Left lung (tissue), 4 donors: ENCODE measurements at regions not wholly inside any gene's neighbourhood (a gene's known extent, or its start where the extent isn't known, plus 50 kb on each side); places are given as distances from the start of the nearest gene placed in this dataset.
A peak's percentile ranks its signal among the peaks of the same experiment; 100 is the strongest.
"Not testable (repeated sequence)": the region's sequence is repeated elsewhere in the genome, so short reads cannot be mapped to it uniquely, and the experiment has no call there.

Experiments used
- ATAC-seq: fragments of 200-7000 bp; cut with Tn5 transposase; one replicate; pipeline ENCODE4 v1.9.1; 2020; ENCODE audit warnings: moderate library complexity
- DNase-seq, 4 donors: peaks; one replicate each; pipeline ENCODE4 v3.0.0-alpha.2; 2013 to 2020
- H3K27ac ChIP-seq, 2 donors: fragments of 200-600 bp; sonication (generic) in 1 of 2; one replicate each; pipeline versions ENCODE4 v1.5.0 to v1.8.0; 2020 to 2021
- H3K27me3 ChIP-seq, 2 donors: fragments of 200-600 bp; sonication (generic) in 1 of 2; one replicate each; pipeline versions ENCODE4 v1.5.0 to v1.8.0; 2020 to 2021
- H3K36me3 ChIP-seq, 2 donors: fragments of 200-600 bp; sonication (generic) in 1 of 2; one replicate each; pipeline versions ENCODE4 v1.5.0 to v1.8.0; 2020 to 2021
- H3K4me1 ChIP-seq, 2 donors: fragments of 200-600 bp; one replicate each; pipeline ENCODE4 v1.8.0; 2021
- H3K4me3 ChIP-seq, 2 donors: fragments of 200-600 bp; sonication (generic) in 1 of 2; one replicate each; pipeline versions ENCODE4 v1.5.0 to v1.8.0; 2020 to 2021; ENCODE audit warnings: mild to moderate bottlenecking in 1 of 2
- H3K9me3 ChIP-seq, 2 donors: fragments of 200-600 bp; sonication (generic) in 1 of 2; one replicate each; pipeline versions ENCODE4 v1.5.0 to v1.8.0; 2020 to 2021
- intact Hi-C, 2 donors: fragments of 100-400 bp; cut with DNase I; formaldehyde crosslinking; loops; one replicate each; pipeline versions ENCODE4 v1.11.2 to v1.14.2; 2022
- TF ChIP-seq, protein P1 (sequence below), 2 donors: fragments of 200-600 bp; sonication (generic) in 1 of 2; IDR thresholded peaks; one replicate each; pipeline versions ENCODE4 v1.5.0 to v1.8.0; 2021; ENCODE audit warnings: antibody characterized with exemption in 2 of 2
- donor health status: DM: no; HTN: yes; CAD: no.
- donor health status: DM: no; HTN: no; CAD: no.

DNA sequence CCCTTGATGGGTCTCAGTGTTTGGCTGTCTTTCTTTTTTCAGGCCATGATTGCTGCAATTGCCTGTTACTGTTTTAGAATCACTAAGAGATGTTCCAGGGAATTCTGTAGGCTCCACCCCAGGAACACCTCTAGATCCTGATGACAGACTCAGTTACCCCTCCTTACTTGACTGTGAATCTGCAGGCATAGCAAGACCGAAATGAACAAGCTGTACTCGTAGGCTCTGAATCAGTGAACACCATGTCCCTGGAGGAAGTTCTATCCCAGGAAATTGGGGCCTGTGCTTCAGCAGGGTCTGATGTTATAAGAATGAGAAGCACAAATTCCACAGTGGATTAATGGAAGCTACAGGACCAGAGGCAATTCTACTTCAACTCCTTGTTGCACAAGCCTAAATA is 148.6 kb downstream of the COPS8 start:
- DNase-seq (no peak), ATAC-seq (no peak)
- intact Hi-C loops = no loop called here
- Histone ChIP-seq H3K9me3 (no peaks in the 10 kb centered on the region), H3K4me1 (no peaks in the 10 kb centered on the region), H3K27ac (no peak overlapping the region), H3K27me3 (no peaks in the 10 kb centered on the region), H3K36me3 (no peaks in the 10 kb centered on the region), H3K4me3 (no peak overlapping the region)
- TF ChIP-seq, protein P1, sequence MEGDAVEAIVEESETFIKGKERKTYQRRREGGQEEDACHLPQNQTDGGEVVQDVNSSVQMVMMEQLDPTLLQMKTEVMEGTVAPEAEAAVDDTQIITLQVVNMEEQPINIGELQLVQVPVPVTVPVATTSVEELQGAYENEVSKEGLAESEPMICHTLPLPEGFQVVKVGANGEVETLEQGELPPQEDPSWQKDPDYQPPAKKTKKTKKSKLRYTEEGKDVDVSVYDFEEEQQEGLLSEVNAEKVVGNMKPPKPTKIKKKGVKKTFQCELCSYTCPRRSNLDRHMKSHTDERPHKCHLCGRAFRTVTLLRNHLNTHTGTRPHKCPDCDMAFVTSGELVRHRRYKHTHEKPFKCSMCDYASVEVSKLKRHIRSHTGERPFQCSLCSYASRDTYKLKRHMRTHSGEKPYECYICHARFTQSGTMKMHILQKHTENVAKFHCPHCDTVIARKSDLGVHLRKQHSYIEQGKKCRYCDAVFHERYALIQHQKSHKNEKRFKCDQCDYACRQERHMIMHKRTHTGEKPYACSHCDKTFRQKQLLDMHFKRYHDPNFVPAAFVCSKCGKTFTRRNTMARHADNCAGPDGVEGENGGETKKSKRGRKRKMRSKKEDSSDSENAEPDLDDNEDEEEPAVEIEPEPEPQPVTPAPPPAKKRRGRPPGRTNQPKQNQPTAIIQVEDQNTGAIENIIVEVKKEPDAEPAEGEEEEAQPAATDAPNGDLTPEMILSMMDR (IDR thresholded peaks at IDR 0.05) = no peak

DNA sequence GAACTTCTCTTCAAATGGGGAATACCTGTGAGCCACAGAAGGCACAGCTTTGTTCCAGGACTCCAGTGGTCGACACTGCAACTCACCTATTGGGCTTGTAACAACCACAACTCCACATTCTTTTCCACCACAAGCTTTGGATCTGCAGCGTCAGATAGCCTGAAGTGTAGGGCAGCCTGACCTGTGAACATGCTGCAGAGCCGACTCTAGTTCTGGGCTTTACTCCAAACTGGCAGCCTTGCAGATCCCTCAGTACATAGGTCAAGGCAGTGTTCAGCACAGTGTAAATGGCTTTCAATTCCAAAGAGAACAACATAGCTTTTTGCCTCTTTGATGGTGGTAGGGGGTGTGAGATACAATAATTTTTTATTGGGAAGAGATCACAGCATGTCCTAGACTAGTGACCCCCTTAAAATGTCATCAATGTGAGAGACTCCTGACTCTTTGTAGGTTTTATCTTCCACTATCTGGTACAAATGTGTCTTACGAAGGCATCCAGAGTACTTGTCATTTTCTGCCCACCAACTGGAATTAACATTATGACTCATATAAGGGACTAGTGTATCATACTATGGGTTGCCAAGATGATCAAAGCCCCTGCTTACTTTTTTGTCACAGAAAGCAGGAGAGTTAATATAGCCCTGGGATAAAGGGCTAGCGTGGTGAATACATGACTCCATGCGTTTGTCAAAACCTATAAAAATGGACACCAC is 149.8 kb downstream of the COPS8 start:
- no peaks in the 10 kb centered on the region for H3K27me3 ChIP-seq
- no peaks in the 10 kb centered on the region for H3K4me1 ChIP-seq
- no peak overlapping the region for H3K4me3 ChIP-seq
- intact Hi-C loops = no loop called here
- TF ChIP-seq, protein P1 (IDR thresholded peaks at IDR 0.05) = no peak
- H3K9me3 ChIP-seq = peaks cover 0 to 9% of the 10 kb centered on the region in 2 donors
- H3K36me3 ChIP-seq = no peaks in the 10 kb centered on the region
- ATAC-seq (peak; percentile 91), DNase-seq (peak in 3 of 4 donors; percentile 46 to 83 (median 61))
- peak overlapping the region in 1 of 2 donors; percentile 46 for H3K27ac ChIP-seq

DNA sequence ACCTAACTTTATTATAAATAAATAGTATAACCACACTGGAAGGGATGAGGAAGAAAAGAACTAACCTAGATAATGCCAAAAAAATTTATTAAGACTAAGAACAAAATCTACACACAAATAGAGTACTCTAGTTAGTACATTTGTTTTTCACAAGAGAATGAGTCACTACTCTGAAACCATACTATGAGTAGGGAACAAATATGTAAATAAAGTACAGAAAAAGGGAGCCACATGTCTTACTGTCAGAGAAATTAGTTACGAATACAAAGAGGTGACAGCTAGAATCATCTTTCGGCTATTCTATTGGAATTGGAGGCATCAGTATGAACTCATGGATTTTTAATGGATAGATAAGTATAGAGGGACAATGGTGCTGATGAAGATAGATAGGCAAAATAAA is 150.5 kb downstream of the COPS8 start:
- peaks cover 0 to 15% of the 10 kb centered on the region in 2 donors for H3K9me3 ChIP-seq
- peak; percentile 49 for ATAC-seq
- no peaks in the 10 kb centered on the region for H3K4me1 ChIP-seq
- intact Hi-C loops = no loop called here
- TF ChIP-seq, protein P1 (IDR thresholded peaks at IDR 0.05) = no peak
- DNase-seq = no peak
- H3K27me3 ChIP-seq = no peaks in the 10 kb centered on the region
- H3K27ac ChIP-seq = peak overlapping the region in 1 of 2 donors; percentile 46
- H3K4me3 ChIP-seq = no peak overlapping the region
- H3K36me3 ChIP-seq = no peaks in the 10 kb centered on the region

DNA sequence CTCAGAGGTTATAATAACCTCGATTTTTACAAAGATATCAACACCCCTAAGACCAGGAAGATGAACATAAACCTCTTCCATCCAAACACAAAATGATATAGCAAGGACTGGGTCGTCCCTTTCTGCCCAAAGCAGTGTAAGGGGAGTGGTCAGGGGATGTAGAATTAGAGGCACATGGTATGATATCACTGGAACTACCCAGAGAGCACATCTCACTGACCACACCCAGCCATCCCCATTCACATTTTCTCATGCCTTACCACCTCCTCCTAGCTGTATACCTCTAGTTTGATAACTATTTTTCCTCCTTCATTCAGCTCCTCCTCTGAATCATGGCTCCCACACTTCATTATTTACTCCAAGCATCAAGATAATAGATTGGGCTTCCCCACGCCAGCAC is 152.6 kb downstream of the COPS8 start:
- H3K4me1 ChIP-seq = no peaks in the 10 kb centered on the region
- no peaks in the 10 kb centered on the region for H3K27me3 ChIP-seq
- no peak overlapping the region for H3K4me3 ChIP-seq
- ATAC-seq (no peak), DNase-seq (no peak)
- H3K36me3 ChIP-seq = no peaks in the 10 kb centered on the region
- H3K27ac ChIP-seq = no peak overlapping the region
- TF ChIP-seq, protein P1 (IDR thresholded peaks at IDR 0.05) = no peak
- peaks cover 0 to 28% of the 10 kb centered on the region in 2 donors for H3K9me3 ChIP-seq
- intact Hi-C loops = no loop called here

DNA sequence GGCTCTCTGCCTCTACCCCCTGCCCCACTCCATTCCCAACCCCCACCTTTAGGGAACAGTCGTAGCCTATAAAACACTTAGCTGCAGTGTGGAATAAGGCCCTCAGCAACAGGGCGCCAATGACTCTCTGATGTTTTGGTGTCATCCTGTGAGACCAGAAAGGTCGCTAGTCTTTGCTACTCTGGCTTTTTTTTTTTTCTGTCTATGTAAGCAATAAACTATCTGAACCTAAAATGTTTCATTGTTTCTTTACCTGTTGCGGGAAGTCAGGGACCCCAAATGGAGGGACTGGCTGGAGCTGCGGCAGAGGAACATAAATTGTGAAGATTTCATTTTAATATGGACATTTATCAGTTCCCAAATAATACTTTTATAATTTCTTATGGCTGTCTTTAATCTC is 154.6 kb downstream of the COPS8 start:
- peaks cover 0 to 32% of the 10 kb centered on the region in 2 donors for H3K9me3 ChIP-seq
- H3K36me3 ChIP-seq = no peaks in the 10 kb centered on the region
- intact Hi-C loops = no loop called here
- no peak overlapping the region for H3K4me3 ChIP-seq
- H3K4me1 ChIP-seq = no peaks in the 10 kb centered on the region
- DNase-seq (no peak), ATAC-seq (no peak)
- TF ChIP-seq, protein P1 (IDR thresholded peaks at IDR 0.05) = no peak
- H3K27ac ChIP-seq = no peak overlapping the region
- H3K27me3 ChIP-seq = no peaks in the 10 kb centered on the region

DNA sequence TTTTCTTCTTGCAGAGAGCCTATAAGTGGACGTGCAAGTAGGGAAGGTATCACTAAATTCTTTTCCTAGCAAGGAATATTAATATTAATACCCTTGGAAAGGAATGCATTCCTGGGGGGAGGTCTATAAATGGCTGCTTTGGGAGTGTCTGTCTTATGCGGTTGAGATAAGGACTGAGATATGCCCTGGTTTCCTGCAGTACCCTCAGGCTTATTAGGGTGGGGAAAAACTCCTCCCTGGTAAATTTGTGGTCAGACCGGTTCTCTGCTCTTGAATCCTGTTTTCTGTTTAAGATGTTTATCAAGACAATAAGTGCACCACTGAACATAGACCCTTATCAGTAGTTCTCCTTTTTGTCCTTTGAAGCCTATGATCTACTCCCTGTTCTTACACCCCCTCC is 155.2 kb downstream of the COPS8 start:
- H3K4me3 ChIP-seq, ATAC-seq, intact Hi-C loops, H3K27ac ChIP-seq, H3K4me1 ChIP-seq, DNase-seq, H3K27me3 ChIP-seq, H3K36me3 ChIP-seq: not testable (repeated sequence)
- peaks cover 0 to 32% of the 10 kb centered on the region in 2 donors for H3K9me3 ChIP-seq
